Subcutaneous abdominal adipose tissue (tissue), 5 donors: ENCODE measurements at regions not wholly inside any gene's neighbourhood (a gene's known extent, or its start where the extent isn't known, plus 50 kb on each side); places are given as distances from the start of the nearest gene placed in this dataset.
"Not testable (repeated sequence)": the region's sequence is repeated elsewhere in the genome, so short reads cannot be mapped to it uniquely, and the experiment has no call there.

Experiments used
- H3K27ac ChIP-seq: one replicate; pipeline ENCODE4 v1.7.0; 2013; ENCODE audit warnings: low read depth, mild to moderate bottlenecking, inconsistent platforms, low read length, moderate library complexity
- H3K27me3 ChIP-seq, 5 donors: one replicate each; pipeline ENCODE4 v1.7.0; 2013; ENCODE audit warnings: low read length in 5 of 5, inconsistent platforms in 1 of 5; ENCODE audit not compliant: control insufficient read depth in 5 of 5, insufficient read depth in 4 of 5
- H3K36me3 ChIP-seq, 5 donors: one replicate each; pipeline ENCODE4 v1.7.0; 2013; ENCODE audit warnings: low read length in 5 of 5; ENCODE audit not compliant: control insufficient read depth in 5 of 5, insufficient read depth in 5 of 5
- H3K4me1 ChIP-seq, 5 donors: one replicate each; pipeline ENCODE4 v1.7.0; 2013; ENCODE audit warnings: low read length in 5 of 5, mild to moderate bottlenecking in 3 of 5, moderate library complexity in 1 of 5; ENCODE audit not compliant: control insufficient read depth in 5 of 5, insufficient read depth in 5 of 5
- H3K4me3 ChIP-seq, 5 donors: one replicate each; pipeline ENCODE4 v1.7.0; 2013; ENCODE audit warnings: low read length in 5 of 5, low read depth in 1 of 5
- H3K9ac ChIP-seq, 5 donors: one replicate each; pipeline ENCODE4 v1.7.0; 2013; ENCODE audit warnings: low read length in 5 of 5, mild to moderate bottlenecking in 4 of 5, moderate library complexity in 3 of 5
- H3K9me3 ChIP-seq, 5 donors: one replicate each; pipeline ENCODE4 v1.7.0; 2013; ENCODE audit warnings: low read length in 5 of 5; ENCODE audit not compliant: control insufficient read depth in 5 of 5
- donor health status: healthy.
- donor health status: healthy.
- donor health status: healthy.
- donor health status: healthy.
- donor health status: healthy.

- no peaks in the 10 kb centered on the region for H3K4me1 ChIP-seq
- H3K27ac ChIP-seq, result no peak overlapping the region
- H3K4me3 ChIP-seq, result no peak overlapping the region
- H3K36me3 ChIP-seq, result no peaks in the 10 kb centered on the region
- no peaks in the 10 kb centered on the region for H3K27me3 ChIP-seq
- H3K9ac ChIP-seq, result no peak overlapping the region
- no peaks in the 10 kb centered on the region for H3K9me3 ChIP-seq
Measured at GRCh38 chr4:75344915-75345314, 169.3 kb downstream of the RCHY1 start.

DNA sequence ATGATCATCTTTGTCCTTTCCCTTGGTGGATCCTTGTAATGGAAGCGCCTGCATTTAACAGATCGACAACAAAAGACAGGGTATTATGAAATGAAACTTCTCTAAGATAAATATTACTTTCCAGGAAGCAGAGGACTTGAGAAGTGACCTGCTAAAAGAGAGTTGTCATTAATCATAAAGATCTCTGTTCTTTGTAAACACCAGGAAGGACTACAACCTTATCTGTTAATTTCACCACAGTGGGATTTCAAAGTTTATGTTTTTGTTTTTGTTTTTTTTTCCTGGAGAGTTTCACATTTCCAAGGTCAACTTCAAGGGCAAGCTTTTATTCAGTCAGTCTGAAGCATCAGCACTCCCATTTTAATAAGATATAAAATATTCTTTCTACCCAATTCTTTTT, 170.9 kb downstream of the RCHY1 start:
- no peak overlapping the region for H3K4me3 ChIP-seq
- no peaks in the 10 kb centered on the region for H3K27me3 ChIP-seq
- no peaks in the 10 kb centered on the region for H3K9me3 ChIP-seq
- H3K36me3 ChIP-seq, result no peaks in the 10 kb centered on the region
- no peak overlapping the region for H3K27ac ChIP-seq
- H3K9ac ChIP-seq, result no peak overlapping the region
- H3K4me1 ChIP-seq, result no peaks in the 10 kb centered on the region

DNA sequence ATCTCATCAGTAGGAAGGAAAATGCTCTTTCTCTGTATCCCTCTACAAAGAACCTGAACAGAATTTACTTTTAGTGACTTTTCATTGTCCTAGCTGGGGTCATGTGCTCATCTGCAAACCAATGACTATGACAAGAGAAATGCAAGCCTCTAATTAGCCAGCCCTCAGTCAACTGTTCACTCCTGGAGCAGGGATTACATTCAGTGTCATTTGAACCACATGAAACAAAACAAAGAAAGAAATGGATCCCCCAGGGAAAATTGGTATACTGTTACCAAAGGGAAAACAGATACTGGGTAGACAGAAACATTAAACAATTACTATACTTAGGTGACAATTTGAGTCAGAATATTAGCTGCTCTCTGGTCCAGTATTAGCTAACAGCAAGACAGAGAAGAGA, 173.6 kb downstream of the RCHY1 start:
- Histone ChIP-seq H3K9ac (no peak overlapping the region), H3K4me1 (no peaks in the 10 kb centered on the region), H3K27ac (no peak overlapping the region)

DNA sequence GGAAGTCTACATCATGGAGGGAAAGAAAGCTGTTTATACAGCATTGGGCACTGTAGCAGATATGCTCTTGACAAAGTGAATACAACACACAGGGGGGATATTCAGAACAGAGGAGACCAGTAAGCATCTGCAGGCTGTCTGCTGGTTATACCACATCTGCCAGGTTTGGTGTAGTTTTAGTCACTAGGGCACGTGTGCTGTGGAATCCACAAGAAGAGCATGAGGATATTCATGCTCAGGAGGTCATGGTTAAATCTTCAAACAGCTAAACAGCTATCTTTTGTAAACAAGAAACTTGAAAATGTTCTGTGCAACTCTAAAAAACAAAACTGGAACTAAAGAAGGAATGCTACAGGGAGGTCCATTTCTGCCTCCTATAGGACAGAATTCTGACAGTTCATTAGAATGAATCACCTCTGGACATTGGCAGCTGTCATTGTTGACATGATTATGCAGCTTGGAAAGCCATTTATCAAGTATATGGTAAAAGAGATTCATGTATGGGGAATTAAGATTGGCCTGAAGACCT, 175.8 kb downstream of the RCHY1 start:
- no peak overlapping the region for H3K9ac ChIP-seq
- H3K27me3 ChIP-seq, result no peaks in the 10 kb centered on the region
- peaks cover 0 to 3% (median 0%) of the 10 kb centered on the region in 5 donors for H3K9me3 ChIP-seq
- no peaks in the 10 kb centered on the region for H3K4me1 ChIP-seq
- H3K27ac ChIP-seq, result no peak overlapping the region
- no peak overlapping the region for H3K4me3 ChIP-seq
- H3K36me3 ChIP-seq, result no peaks in the 10 kb centered on the region

More for the DNA sequence above, 173.6 kb downstream of the RCHY1 start:
- peaks cover 0 to 3% (median 0%) of the 10 kb centered on the region in 5 donors for H3K9me3 ChIP-seq
- H3K4me3 ChIP-seq, result no peak overlapping the region
- H3K27me3 ChIP-seq, result no peaks in the 10 kb centered on the region
- H3K36me3 ChIP-seq, result no peaks in the 10 kb centered on the region

GRCh38 chr4:75327804-75328512, 186.2 kb downstream of the RCHY1 start:
- Histone ChIP-seq H3K4me1 (peaks cover 0 to 8% (median 0%) of the 10 kb centered on the region in 5 donors), H3K27me3 (peaks cover 0 to 3% (median 0%) of the 10 kb centered on the region in 5 donors), H3K4me3 (no peak overlapping the region), H3K36me3 (no peaks in the 10 kb centered on the region), H3K27ac (no peak overlapping the region), H3K9ac (no peak overlapping the region), H3K9me3 (peaks cover 0 to 8% (median 4%) of the 10 kb centered on the region in 5 donors)

- H3K36me3 ChIP-seq, result no peaks in the 10 kb centered on the region
- H3K9ac ChIP-seq, result no peak overlapping the region
- no peak overlapping the region for H3K4me3 ChIP-seq
- no peaks in the 10 kb centered on the region for H3K27me3 ChIP-seq
- peaks cover 0 to 8% (median 0%) of the 10 kb centered on the region in 5 donors for H3K4me1 ChIP-seq
- H3K9me3 ChIP-seq, result no peaks in the 10 kb centered on the region
- H3K27ac ChIP-seq, result no peak overlapping the region
Measured at GRCh38 chr4:75325318-75325979, 188.8 kb downstream of the RCHY1 start.

- Histone ChIP-seq H3K27me3 (no peaks in the 10 kb centered on the region), H3K4me1 (no peaks in the 10 kb centered on the region), H3K4me3 (no peak overlapping the region), H3K36me3 (no peaks in the 10 kb centered on the region), H3K9ac (no peak overlapping the region), H3K27ac (no peak overlapping the region), H3K9me3 (no peaks in the 10 kb centered on the region)
Measured at GRCh38 chr4:75321484-75321883, 192.7 kb downstream of the RCHY1 start.

DNA sequence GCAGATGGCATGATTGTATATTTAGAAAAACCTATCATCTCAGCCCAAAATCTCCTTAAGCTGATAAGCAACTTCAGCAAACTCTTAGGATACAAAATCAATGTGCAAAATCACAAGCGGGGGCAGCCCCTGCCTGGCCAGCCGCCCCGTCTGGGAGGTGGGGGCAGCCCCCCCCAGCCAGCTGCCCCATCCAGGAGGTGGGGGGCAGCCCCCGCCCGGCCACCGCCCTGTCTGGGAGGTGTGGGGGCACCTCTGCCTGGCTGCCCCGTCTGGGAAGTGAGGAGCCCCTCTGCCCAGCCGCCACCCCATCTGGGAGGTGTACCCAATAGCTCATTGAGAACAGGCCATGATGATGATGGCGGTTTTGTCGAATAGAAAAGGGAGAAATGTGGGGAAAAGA, 196.6 kb downstream of the RCHY1 start:
- not testable (repeated sequence) for H3K27ac ChIP-seq, H3K4me1 ChIP-seq, H3K36me3 ChIP-seq, H3K4me3 ChIP-seq, H3K9ac ChIP-seq, H3K9me3 ChIP-seq, H3K27me3 ChIP-seq

- no peaks in the 10 kb centered on the region for H3K27me3 ChIP-seq
- no peak overlapping the region for H3K27ac ChIP-seq
- no peaks in the 10 kb centered on the region for H3K4me1 ChIP-seq
- no peak overlapping the region for H3K9ac ChIP-seq
- H3K36me3 ChIP-seq, result no peaks in the 10 kb centered on the region
- H3K9me3 ChIP-seq, result peaks cover 0 to 11% (median 2%) of the 10 kb centered on the region in 5 donors
- H3K4me3 ChIP-seq, result no peak overlapping the region
Measured at GRCh38 chr4:75308049-75308448, 206.2 kb downstream of the RCHY1 start.

DNA sequence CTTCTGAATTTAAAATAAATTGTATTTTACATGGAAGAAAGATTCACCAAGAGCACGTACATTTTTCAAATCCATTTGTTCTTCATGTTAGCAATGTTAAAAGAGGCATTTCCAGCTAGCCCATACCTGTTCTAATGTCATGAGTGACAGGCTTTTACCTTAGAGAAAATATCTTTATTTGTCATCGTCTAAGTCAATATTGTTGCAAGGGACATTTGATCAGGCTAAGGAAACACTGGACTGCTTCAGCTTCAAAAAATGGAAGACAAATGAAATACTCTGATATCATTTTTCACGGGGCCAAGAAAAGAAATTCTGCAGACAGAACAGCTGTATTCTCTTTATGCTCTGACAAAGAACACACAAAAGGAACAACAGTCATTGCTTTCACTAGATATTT, 207.7 kb downstream of the RCHY1 start:
- Histone ChIP-seq H3K9me3 (peaks cover 0 to 11% (median 0%) of the 10 kb centered on the region in 5 donors), H3K27me3 (no peaks in the 10 kb centered on the region), H3K4me1 (no peaks in the 10 kb centered on the region), H3K36me3 (no peaks in the 10 kb centered on the region), H3K4me3 (no peak overlapping the region), H3K9ac (no peak overlapping the region), H3K27ac (no peak overlapping the region)
